H9 (cell line): ENCODE measurements at regions not wholly inside any gene's neighbourhood (a gene's known extent, or its start where the extent isn't known, plus 50 kb on each side); places are given as distances from the start of the nearest gene placed in this dataset.

ENCODE experiments used
- DNase-seq: peaks from one replicate; pipeline ENCODE4 v3.0.0-alpha.2; 2017
- H2AFZ ChIP-seq: one replicate; pipeline ENCODE4 v1.6.1; 2013; ENCODE audit warnings: mild to moderate bottlenecking, low read length, control low read depth, moderate library complexity
- H2AK5ac ChIP-seq: 2 replicates; pipeline ENCODE4 v1.6.1; 2013; ENCODE audit warnings: low read length, control low read depth, mixed read lengths; ENCODE audit not compliant: insufficient read length
- H2BK120ac ChIP-seq: one replicate; pipeline ENCODE4 v1.6.1; 2013; ENCODE audit warnings: low read depth, mild to moderate bottlenecking, low read length, control low read depth, inconsistent platforms; ENCODE audit not compliant: poor library complexity, severe bottlenecking
- H2BK12ac ChIP-seq: 2 replicates; pipeline ENCODE4 v1.6.1; 2013; ENCODE audit warnings: low read length, control low read depth, mixed read lengths, low read depth; ENCODE audit not compliant: insufficient read length
- H2BK15ac ChIP-seq: 2 replicates; pipeline ENCODE4 v1.6.1; 2013; ENCODE audit warnings: low read depth, low read length, control low read depth
- H2BK20ac ChIP-seq: one replicate; pipeline ENCODE4 v1.6.1; 2013; ENCODE audit warnings: low read depth, mild to moderate bottlenecking, low read length, control low read depth, inconsistent platforms; ENCODE audit not compliant: poor library complexity, severe bottlenecking
- H2BK5ac ChIP-seq: 2 replicates; pipeline ENCODE4 v1.6.1; 2013; ENCODE audit warnings: low read length, control low read depth, mixed read lengths; ENCODE audit not compliant: insufficient read length
- H3K14ac ChIP-seq: 2 replicates; pipeline ENCODE4 v1.6.1; 2013; ENCODE audit warnings: low read length, control low read depth; ENCODE audit not compliant: insufficient read depth
- H3K18ac ChIP-seq: 2 replicates; pipeline ENCODE4 v1.6.1; 2013; ENCODE audit warnings: low read depth, mild to moderate bottlenecking, mixed read lengths, low read length, control low read depth; ENCODE audit not compliant: insufficient read length
- H3K23ac ChIP-seq: 2 replicates; pipeline ENCODE4 v1.6.1; 2013; ENCODE audit warnings: low read length, control low read depth, mixed read lengths, low read depth; ENCODE audit not compliant: insufficient read length
- H3K23me2 ChIP-seq: 2 replicates; pipeline ENCODE4 v1.6.1; 2013; ENCODE audit warnings: low read depth, mild to moderate bottlenecking, mixed read lengths, low read length, control low read depth; ENCODE audit not compliant: insufficient read length, poor library complexity, severe bottlenecking
- H3K27ac ChIP-seq: 2 replicates; pipeline ENCODE4 v1.5.1; 2013; ENCODE audit warnings: low read length, control low read depth, mixed read lengths, low read depth; ENCODE audit not compliant: insufficient read length
- H3K27me3 ChIP-seq: 2 replicates; pipeline ENCODE4 v1.6.1; 2013; ENCODE audit warnings: low read length, control low read depth, inconsistent platforms; ENCODE audit not compliant: insufficient read depth
- H3K4ac ChIP-seq: 2 replicates; pipeline ENCODE4 v1.6.1; 2013; ENCODE audit warnings: low read depth, mild to moderate bottlenecking, control low read depth, inconsistent platforms, low read length, moderate library complexity
- H3K4me1 ChIP-seq: 2 replicates; pipeline ENCODE4 v1.6.1; 2013; ENCODE audit warnings: low read length, control low read depth, inconsistent platforms; ENCODE audit not compliant: insufficient read depth
- H3K4me2 ChIP-seq: 2 replicates; pipeline ENCODE4 v1.6.1; 2013; ENCODE audit warnings: low read length, control low read depth, mixed read lengths; ENCODE audit not compliant: insufficient read length, insufficient read depth
- H3K56ac ChIP-seq: 2 replicates; pipeline ENCODE4 v1.6.1; 2013; ENCODE audit warnings: low read depth, mild to moderate bottlenecking, mixed read lengths, low read length, control low read depth; ENCODE audit not compliant: insufficient read length
- H3K79me1 ChIP-seq: 2 replicates; pipeline ENCODE4 v1.6.1; 2013; ENCODE audit warnings: low read depth, mild to moderate bottlenecking, moderate library complexity, low read length, control low read depth, inconsistent platforms; ENCODE audit not compliant: insufficient read depth, poor library complexity, severe bottlenecking
- H3K79me2 ChIP-seq: 2 replicates; pipeline ENCODE4 v1.6.1; 2013; ENCODE audit warnings: low read length, control low read depth, inconsistent platforms; ENCODE audit not compliant: insufficient read depth
- H3K9ac ChIP-seq: 2 replicates; pipeline ENCODE4 v1.6.1; 2013; ENCODE audit warnings: low read length, control low read depth, mixed read lengths; ENCODE audit not compliant: insufficient read length; ENCODE audit errors: extremely low read depth
- H3K9me3 ChIP-seq: one replicate; pipeline ENCODE4 v1.6.1; 2013; ENCODE audit warnings: low read depth, low read length, inconsistent platforms; ENCODE audit not compliant: control insufficient read depth
- H3T11ph ChIP-seq: one replicate; pipeline ENCODE4 v1.6.1; 2013; ENCODE audit warnings: mild to moderate bottlenecking, low read length, control low read depth, inconsistent platforms
- H4K20me1 ChIP-seq: one replicate; pipeline ENCODE4 v1.6.1; 2013; ENCODE audit not compliant: control insufficient read depth, insufficient read length, insufficient read depth
- H4K5ac ChIP-seq: 2 replicates; pipeline ENCODE4 v1.6.1; 2013; ENCODE audit warnings: low read depth, mild to moderate bottlenecking, mixed read lengths, low read length, control low read depth; ENCODE audit not compliant: insufficient read length
- H4K8ac ChIP-seq: replicated peaks from 2 replicates; pipeline ENCODE4 v1.6.1; 2013; ENCODE audit warnings: low read length, control low read depth, mixed read lengths, low read depth; ENCODE audit not compliant: insufficient read length
- H4K91ac ChIP-seq: 2 replicates; pipeline ENCODE4 v1.6.1; 2013; ENCODE audit warnings: low read depth, mild to moderate bottlenecking, moderate library complexity, mixed read lengths, low read length, control low read depth; ENCODE audit not compliant: insufficient read length
- H3K27ac Mint-ChIP-seq, 3 experiments: 2 replicates in 2 of 3; 3 replicates in 1 of 3; pipeline ENCODE4 v1.8.0; 2020 to 2021; ENCODE audit warnings: mixed read lengths in 3 of 3, mild to moderate bottlenecking in 1 of 3, moderate library complexity in 1 of 3
- H3K27me3 Mint-ChIP-seq: 2 replicates; pipeline ENCODE4 v1.8.0; 2021; ENCODE audit warnings: low read depth, mild to moderate bottlenecking, moderate library complexity, mixed read lengths
- H3K36me3 Mint-ChIP-seq, 3 experiments: 2 replicates in 2 of 3; 3 replicates in 1 of 3; pipeline ENCODE4 v1.8.0; 2020 to 2021; ENCODE audit warnings: low read depth in 3 of 3, mixed read lengths in 3 of 3; ENCODE audit not compliant: insufficient read depth in 1 of 3
- H3K4me1 Mint-ChIP-seq, 2 experiments: 2 replicates each; pipeline ENCODE4 v1.8.0; 2020; ENCODE audit warnings: mixed read lengths in 2 of 2
- H3K4me3 Mint-ChIP-seq, 2 experiments: 2 replicates in 1 of 2; 3 replicates in 1 of 2; pipeline ENCODE4 v1.8.0; 2020 to 2021; ENCODE audit warnings: mild to moderate bottlenecking in 2 of 2, mixed read lengths in 2 of 2, moderate library complexity in 1 of 2
- H3K9me3 Mint-ChIP-seq, 2 experiments: 2 replicates in 1 of 2; 3 replicates in 1 of 2; pipeline ENCODE4 v1.8.0; 2020; ENCODE audit warnings: mild to moderate bottlenecking in 2 of 2, mixed read lengths in 2 of 2, moderate library complexity in 1 of 2
- WGBS: extraction: QIAGEN DNeasy Blood & Tissue Kit; methylation state at CpG from one replicate; pipeline ENCODE4 v1.1.7; 2013; ENCODE audit warnings: missing lambda C conversion rate, low lambda C conversion rate, mixed read lengths; ENCODE audit not compliant: insufficient read length; ENCODE audit errors: extremely low coverage; 5-methylcytosine and 5-hydroxymethylcytosine counted together
- TF ChIP-seq, protein P1 (sequence below): fragments of 200-600 bp; sonication (generic); conservative IDR thresholded peaks from 3 replicates; pipeline ENCODE4 v1.8.0; 2021; ENCODE audit warnings: antibody characterized with exemption, mild to moderate bottlenecking

DNA sequence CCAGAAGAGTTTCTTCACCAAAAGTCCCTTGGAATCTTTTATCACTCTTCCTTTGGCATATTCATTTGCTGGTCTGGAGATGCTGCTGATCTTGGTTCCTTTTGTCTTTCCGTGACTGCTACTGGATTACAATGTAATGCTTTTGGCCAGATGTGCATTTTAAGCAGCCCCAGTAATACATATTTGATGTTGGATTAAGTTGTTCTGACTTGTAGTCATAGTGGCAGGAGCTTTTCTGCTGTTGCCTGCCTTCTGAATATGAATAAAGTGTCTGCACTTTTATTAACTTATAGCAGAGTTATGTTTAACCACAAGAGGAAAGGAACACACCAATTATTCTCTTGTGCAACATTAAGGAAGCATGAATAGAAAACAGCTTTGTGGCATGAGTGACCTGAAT lies 360.0 kb upstream of the DDI1 start:
- H3K27me3 Mint-ChIP-seq, result no peaks in the 10 kb centered on the region
- Histone ChIP-seq H3K23ac (no peak overlapping the region), H3K27me3 (no peaks in the 10 kb centered on the region), H4K5ac (no peak overlapping the region), H4K8ac (no peak overlapping the region), H2BK15ac (no peak overlapping the region), H3K4ac (no peak overlapping the region), H4K20me1 (no peaks in the 10 kb centered on the region), H4K91ac (no peak overlapping the region), H3K14ac (no peak overlapping the region), H2AFZ (no peak overlapping the region), H2BK120ac (no peak overlapping the region), H3K79me2 (no peaks in the 10 kb centered on the region), H3K4me2 (no peak overlapping the region), H2BK12ac (no peak overlapping the region), H3K18ac (no peak overlapping the region), H2AK5ac (no peak overlapping the region), H3K56ac (no peak overlapping the region), H2BK20ac (no peak overlapping the region), H3K9ac (no peak overlapping the region), H3K27ac (no peak overlapping the region), H3K9me3 (no peaks in the 10 kb centered on the region), H2BK5ac (no peak overlapping the region), H3K79me1 (no peaks in the 10 kb centered on the region), H3K23me2 (no peaks in the 10 kb centered on the region), H3T11ph (no peak overlapping the region), H3K4me1 (no peaks in the 10 kb centered on the region)
- H3K4me1 Mint-ChIP-seq, result peaks cover 0 to 2% of the 10 kb centered on the region in 2 experiments; a peak in 2 of 4 replicates
- DNase-seq, result no peak
- no peak overlapping the region for H3K27ac Mint-ChIP-seq
- no peaks in the 10 kb centered on the region for H3K36me3 Mint-ChIP-seq
- TF ChIP-seq, protein P1, sequence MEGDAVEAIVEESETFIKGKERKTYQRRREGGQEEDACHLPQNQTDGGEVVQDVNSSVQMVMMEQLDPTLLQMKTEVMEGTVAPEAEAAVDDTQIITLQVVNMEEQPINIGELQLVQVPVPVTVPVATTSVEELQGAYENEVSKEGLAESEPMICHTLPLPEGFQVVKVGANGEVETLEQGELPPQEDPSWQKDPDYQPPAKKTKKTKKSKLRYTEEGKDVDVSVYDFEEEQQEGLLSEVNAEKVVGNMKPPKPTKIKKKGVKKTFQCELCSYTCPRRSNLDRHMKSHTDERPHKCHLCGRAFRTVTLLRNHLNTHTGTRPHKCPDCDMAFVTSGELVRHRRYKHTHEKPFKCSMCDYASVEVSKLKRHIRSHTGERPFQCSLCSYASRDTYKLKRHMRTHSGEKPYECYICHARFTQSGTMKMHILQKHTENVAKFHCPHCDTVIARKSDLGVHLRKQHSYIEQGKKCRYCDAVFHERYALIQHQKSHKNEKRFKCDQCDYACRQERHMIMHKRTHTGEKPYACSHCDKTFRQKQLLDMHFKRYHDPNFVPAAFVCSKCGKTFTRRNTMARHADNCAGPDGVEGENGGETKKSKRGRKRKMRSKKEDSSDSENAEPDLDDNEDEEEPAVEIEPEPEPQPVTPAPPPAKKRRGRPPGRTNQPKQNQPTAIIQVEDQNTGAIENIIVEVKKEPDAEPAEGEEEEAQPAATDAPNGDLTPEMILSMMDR, result no peak
- no peaks in the 10 kb centered on the region for H3K9me3 Mint-ChIP-seq
- no CpG with 5 or more reads among the region's 1 CpG for WGBS
- H3K4me3 Mint-ChIP-seq, result no peak overlapping the region
